T1000 (cell line): ENCODE measurements at regions not wholly inside any gene's neighbourhood (a gene's known extent, or its start where the extent isn't known, plus 50 kb on each side); places are given as distances from the start of the nearest gene placed in this dataset.
"Not testable (repeated sequence)": the region's sequence is repeated elsewhere in the genome, so short reads cannot be mapped to it uniquely, and the experiment has no call there.

Source experiments
- DNase-seq: peaks from one replicate; lab custom pipeline; 2025; ENCODE audit warnings: mixed read lengths; lab: John Stamatoyannopoulos, UW

DNA sequence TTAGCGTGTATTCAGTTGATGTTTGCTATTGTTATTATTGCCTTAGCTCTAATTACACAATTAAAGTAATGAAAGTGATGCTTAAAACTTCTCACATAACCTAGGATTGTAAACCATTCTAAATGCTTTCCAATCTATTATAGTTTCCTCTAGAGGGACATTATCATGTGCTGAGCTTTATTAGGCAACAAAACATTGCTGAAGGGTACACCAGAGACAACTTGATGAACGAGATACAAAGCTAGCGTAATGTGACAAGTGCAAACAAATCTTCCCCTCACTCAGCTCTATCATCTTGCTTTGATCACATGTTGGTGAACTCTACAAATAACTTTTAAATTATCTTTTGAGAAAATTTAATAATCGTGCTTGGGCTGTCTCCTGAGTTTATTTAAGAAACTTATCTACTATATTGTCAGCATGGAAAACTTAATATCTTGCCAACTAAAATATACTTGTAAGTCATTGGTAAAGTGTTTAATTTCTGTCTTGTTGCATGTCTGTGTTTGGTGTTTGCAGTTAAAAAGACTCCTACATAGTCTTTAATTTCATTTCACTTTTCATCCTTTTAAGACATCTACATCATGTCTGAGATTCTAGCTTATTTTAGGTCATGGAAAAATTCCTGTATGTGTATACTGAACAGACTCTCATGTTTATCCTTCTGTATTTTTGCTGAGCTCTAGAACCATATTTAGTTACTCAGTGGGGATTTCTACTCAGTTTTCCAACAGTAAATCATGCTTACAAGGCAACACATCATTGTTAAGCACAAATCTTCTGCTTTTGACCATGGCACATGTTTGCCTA, 104.2 kb upstream of the ADAMTS5 start:
- DNase-seq: no peak

DNA sequence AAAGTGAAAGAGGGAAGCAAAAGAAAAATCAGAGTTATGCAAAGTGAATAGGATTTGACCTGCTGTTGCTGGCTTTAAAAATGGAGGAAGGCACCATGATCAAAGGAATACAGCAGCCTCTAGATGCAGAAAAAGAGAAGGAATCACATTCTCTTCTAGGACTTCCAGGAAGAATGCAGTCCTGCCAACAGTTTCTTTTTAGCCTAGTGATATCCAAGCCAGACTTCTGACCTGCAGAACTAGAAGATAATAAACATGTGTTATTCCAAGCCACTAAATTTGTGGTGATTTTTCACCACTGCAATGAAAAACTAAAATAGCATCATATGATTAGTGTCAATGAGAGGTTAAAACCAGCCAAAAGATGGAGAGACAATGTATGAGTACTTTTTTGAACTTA, 101.9 kb upstream of the ADAMTS5 start:
- no peak for DNase-seq

DNA sequence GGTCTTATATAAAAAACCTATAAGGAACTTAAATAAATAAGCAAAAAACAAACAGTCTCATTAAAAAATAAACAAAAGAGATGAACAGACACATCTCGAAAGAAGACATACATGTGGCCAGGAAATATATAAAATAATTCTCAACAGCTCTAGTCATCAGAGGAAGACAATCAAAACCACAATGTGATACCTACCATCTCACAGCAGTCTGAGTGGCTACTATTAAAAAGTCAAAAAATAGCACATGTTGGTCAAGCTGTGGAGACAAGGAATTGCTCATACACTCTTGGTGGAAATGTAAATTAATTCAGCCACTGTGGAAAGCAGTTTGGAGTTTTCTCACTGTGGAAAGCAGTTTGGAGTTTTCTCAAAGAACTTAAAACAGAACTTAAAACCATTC, 100.3 kb upstream of the ADAMTS5 start:
- DNase-seq: no peak

DNA sequence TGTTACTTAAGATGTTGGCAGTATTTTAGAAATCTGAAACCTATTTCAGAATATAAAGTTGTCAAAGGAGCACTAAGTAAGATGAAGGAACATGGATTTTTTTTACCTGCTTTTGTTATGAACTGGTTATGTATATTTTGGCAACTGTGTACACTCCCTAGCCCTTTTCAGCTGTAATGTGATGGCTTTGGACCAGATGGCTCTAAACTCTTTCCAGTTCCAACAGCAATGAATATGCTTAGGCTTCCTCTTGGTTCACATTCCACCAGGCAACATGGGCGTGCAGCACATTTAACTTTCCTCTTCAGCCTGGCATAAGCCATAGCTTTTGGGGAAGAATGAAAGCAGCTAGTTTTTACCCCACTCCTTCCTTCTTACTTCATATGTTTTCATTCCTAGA, 95.6 kb upstream of the ADAMTS5 start:
- no peak for DNase-seq

DNA sequence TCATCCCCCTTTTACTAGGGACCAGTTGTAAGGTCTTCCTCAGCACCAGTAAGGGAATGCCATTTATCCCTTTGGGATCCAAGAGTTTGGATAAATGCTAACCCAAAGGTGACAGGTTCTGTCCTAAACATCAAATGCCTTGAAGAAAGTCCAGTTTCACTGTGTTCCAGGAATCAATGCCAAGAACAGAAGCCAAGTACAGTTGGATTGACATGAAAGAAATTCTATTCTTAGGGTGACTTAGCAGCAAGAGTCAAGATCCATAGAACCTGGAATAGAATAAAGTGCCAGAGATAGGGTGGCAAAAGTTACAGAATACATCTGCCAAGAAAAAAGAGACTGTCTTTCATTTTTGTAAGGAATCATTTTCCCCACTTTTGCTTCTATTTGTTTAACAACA, 94.9 kb upstream of the ADAMTS5 start:
- no peak for DNase-seq

DNA sequence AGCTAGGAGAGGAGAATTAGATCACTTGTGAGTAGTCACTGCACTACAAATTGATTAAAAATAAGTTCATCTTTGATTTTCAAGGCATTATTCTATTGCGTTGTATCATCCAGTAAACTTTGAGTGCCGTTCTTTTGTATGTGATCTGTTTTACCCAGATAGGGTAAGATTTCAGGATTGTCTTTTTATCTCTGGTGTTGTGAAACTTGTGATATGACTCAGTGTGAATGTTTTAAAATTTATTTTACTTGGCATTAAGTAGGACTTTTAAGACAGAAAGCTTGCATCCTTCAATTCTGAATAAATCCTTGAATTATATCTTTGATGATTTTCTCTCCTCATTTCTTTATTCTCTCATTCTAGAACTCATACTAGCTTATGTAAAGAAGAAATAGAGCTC, 93.3 kb upstream of the ADAMTS5 start:
- no peak for DNase-seq

DNA sequence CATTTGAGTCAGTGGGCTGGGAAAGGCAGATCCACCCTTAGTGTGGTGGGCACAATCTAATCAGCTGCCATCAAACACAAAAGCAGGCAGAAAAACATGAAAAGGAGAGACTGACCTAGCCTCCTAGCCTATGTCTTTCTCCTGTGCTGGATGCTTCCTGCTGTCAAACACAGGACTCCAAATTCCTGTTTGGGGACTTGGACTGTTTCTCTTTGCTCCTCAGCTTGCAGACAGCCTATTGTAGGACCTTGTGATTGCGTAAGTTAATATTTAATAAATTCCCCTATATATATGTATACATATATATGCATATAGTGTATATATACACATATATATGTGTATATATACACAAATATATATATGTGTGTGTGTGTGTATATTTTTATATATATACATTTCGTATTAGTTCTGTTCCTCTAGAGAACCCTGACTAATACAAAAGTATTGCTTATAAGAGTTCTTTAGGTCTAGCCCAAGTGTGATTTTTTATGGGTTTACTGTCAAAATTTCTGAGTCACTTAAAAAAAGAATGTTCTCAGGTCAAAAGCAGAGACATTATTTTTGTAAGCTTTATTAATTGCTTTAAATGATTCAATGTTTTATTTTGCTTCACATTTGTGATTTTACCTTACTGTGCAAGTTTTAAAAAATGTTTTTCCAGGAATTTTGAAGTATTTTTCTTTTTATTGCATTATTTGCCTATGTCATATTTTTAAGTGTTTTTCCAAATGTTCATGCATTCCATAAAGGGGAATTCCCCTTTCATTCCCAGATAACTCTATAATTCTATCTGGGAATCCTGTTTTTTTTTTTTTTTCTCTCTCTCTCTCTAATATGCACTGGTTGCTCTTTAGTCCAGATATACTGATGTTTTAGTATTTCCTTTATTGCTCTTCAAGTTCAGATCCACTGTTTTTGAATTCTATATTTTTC, 92.1 kb upstream of the ADAMTS5 start:
- no peak for DNase-seq

DNA sequence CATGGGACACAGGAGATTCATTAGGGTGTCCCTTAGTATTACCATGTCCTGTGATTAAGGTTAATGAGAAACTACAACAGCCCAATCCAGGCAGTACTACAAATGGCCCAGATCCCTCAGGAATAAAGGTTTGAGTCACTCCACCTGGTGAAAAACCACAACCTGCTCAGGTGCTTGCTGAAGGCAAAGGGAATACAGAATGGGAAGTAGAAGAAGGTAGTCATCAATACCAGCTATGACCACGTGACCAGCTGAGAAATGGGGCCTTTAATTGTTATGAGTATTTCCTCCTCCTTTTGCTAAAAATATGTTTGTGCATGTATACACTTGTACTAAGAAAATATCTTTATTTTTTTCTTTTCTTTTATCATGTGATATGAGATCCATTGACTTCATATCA, 91.1 kb upstream of the ADAMTS5 start:
- no peak for DNase-seq

DNA sequence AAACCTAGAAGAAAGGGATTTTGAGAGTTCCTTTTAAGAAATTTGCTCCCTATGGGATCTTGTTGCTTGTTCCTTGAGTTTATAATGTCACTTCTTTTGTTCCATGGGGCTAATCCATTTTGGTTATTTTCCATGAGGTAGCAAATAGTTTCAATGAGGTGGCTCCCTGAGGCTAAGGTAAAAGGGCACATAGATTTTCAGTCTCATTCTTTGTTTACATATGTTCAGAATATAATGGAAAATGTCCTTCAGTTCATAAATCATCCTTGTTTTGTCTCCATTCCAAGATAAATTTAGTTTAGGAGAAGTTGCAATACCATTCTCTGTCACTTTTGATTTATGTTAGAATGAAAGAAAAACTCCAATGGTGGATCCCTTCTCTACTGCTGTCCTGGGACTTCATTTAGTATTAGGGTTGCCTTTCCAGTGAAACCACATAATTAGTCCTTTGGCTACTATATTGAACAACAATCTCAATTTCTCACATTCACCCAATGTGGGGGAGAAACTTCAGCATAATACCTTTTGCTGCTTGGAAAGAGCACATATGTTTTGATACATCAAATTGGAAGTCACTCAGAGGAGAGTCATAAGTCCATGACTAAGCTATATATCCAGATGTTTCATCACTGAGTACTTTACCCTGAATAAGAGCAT, 80.9 kb upstream of the ADAMTS5 start:
- DNase-seq: no peak

DNA sequence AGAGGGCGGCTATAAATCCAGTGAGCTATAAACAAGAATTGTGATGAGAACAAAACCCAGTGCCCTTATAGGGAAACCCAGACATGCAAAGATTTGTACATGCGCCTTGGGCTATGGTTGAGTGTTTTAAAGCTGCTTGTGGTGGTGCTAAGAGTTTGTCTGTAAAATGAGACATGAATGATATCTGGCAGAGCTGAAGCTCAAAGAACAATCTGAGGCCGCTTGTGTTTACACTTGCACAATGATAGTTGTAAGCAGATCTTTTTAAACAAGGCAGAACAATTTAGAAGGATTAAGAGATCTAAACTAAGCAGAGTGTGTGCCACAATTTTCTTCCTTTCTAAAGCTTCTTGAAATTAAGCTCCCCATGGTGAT, 80.4 kb upstream of the ADAMTS5 start:
- no peak for DNase-seq

DNA sequence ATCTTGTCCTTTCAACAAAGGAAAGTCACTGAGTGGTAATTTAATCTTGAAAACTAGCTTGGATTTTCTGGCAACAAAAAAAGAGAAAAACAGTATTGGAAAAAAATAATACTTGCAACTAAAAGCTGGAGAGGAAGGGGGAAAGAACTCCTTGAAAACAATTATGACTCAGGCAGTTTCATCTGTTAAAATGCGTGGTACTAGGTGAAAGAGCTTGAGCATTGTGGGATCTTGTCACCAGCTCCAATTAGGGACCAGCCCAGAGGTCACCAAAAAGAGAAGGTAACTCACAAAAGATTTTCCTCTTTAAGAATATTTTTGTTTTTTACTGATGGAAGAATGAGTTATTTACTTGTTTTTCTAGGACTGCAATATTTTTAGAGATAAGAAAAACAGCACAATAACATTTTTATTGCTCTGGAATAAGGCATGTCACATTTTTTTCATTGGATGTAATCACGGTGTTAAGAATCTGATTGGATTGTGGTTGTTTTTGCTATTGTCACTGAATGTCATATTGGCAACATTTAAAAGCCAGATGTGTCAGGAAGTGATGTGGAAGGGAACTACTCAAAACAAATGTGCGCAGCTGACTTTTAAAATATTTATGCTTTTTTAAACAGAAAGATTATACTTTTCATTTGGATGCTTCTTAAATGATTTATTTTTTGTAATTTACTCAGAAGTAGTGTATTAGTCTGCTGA, 78.5 kb upstream of the ADAMTS5 start:
- no peak for DNase-seq

DNA sequence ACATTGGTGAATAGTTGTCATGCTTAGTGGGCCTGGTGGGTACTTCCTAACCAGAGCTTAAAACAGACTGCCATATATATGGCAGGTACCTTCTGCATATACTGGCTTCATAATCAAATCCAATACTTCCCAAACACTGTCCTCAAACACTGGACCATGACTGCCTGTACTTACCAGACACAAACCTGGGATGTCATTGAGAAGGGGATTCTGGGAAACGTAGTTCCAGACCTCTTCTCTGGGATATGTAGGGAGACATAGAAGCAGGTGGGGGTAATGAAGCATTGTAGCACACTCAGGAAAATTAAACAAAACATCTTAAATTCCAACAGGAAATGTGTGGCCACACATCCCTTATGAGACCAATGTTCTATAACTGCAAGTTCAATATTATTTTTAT, 76.5 kb upstream of the ADAMTS5 start:
- DNase-seq: no peak

DNA sequence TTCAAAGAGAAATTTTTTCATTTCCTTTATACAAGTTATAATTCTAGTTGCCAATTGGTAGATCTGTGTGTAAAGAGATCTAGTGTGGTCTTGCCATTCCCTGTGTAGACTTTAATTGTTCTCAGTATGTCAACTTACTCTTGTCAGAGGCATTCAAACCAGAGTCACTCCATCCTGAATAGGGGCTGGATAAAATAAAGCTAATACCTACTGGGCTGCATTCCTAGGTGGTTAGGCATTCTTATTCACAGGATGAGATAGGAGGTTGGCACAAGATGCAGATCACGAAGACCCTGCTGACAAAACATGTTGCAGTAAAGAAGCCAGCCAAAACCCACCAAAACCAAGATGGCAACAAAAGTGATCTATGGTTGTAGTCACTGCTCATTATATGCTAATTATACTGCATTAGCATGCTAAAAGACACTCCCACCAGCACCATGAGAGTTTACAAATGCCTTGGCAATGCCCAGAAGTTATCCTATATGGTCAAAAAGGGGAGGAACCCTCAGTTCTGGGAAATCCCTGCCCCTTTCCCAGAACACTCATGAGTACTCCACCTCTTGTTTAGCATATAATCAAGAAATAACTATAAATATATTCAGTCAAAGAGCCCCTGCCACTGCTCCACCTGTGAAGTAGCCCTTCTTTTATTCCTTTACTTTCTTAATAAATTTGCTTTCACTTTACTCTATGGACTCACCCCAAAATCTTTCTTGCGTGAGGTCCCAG, 74.0 kb upstream of the ADAMTS5 start:
- DNase-seq: no peak

DNA sequence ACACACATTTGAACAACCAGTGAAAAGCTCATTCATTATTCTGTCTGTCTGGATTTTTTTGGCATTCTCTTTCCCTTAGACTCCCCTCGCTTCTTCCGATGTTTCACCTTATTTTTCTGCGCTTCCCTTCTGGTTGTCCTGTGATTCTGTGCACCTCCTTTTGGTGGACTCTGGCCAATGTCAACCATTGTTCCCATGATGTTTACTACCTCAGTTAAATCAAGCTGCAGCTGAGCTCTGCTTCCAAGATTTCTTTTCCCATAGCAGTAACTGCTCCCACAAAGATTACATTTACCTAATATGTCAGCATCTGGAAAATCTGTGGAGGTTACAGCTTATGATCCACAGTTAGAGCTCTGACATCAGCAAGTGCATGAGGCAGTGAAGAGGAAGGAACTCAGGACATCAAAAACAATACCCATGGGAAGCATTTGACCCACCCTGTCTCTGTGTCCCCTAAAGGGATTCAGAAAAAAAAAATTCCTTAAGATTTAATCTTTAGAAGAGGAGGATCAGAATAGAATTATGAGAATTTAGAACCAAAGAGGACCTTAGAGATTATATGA, 69.9 kb upstream of the ADAMTS5 start:
- no peak for DNase-seq

DNA sequence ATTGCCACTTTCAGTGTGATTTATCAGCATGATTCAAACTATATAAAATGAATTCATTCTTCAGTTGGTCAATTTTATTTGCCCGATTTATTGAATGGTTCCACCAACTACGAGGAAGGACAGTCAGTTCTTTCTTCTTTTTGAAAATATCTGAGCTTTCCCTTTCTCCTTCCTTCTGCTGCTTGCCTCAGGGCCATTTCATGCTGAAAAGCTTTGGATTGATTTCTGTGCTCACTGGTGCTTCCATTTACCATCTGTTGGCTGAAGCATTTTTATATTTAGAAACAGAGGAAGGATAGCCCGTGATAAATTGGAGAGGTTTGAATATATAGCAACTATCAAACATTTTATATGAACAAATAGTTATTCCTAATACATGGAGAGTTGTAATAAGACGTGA, 68.9 kb upstream of the ADAMTS5 start:
- no peak for DNase-seq

DNA sequence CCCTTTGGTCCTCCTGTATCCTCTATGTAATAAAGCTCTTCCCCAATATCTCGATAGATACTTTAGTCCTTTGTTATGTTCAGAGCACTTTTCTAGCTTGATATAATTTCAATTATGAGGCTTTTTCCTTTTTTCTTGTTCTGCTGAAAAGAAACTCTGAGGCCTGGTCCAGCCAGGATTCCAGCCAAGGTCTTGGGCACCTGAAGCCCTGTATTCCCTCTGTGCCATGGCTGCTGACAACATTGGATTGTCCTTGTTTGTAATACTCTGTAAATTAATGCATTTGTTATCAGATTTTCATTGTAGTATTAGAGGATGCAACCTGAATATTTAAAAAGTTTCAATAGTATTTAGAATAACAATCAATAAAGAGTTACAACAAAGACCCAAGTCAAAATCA, 67.9 kb upstream of the ADAMTS5 start:
- no peak for DNase-seq

DNA sequence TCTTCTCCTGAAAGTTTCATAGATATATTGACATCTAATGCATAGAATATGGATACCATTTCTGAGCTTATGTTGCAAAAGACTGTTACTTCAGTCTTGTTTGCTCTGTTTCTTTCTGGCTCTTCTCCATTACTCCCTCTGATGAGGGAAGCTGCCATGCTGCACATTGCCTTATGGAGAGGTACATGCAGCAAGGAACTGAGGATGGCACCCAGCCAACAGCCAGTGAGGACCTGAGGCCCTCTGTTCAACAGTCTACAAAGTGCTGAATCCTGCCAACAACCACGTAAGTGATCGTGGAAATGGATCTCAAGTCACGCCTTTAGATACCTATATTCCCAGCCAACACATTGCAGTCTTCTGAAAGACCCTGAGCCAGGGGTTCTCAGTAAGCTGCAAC, 66.6 kb upstream of the ADAMTS5 start:
- DNase-seq: no peak

DNA sequence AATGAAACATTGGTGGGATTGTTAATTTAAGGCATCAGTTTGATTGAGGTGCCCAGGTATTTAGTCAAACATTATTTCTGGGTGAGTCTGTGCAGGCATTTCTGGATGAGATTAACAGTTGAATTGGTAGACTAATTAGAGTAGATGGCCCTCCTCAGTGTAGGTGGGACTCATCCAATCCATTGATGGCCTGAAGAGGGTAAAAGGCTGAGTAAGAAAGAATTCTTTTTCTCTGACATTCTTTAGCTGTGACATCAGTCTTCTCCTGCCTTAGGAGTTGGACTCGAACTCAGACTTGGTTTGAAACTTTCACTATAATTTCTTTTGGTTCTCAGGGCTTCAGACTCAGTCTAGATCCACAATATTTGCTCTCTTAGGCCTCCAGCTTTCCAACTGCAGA, 59.6 kb upstream of the ADAMTS5 start:
- DNase-seq: no peak

DNA sequence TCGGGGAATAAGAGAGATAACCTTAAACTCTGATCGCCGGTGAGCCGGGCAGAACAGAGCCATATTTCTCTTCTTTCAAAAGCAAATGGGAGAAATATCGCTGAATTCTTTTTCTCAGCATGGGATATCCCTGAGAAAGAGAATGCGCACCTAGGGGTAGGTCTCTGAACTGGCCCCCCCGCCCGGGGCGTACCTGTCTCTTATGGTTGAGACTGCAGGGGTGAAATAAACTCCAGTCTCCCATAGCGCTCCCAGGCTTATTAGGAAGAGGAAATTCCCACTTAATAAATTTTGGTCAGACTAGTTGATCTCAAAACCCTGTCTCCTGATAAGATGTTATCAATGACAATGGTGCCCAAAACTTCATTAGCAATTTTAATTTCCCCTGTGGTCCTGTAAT, 58.8 kb upstream of the ADAMTS5 start:
- not testable (repeated sequence) for DNase-seq

DNA sequence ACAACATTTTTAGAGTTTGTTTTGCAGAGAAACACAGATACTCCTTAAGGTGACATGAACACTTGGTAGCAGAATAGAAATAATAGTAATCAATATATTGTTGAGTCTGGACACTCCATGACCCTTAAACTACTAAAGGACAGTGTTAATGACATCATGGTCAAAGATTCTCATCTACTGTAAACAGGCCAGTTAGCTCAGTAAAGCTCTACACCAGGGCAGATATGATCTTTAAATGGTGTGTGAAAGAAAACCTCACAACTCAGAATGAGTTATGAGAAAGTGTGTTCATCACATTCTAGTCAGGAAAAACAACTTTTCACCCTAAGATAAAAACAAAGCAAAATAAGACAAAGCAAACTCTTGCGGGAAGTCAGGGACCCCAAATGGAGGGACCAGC, 58.1 kb upstream of the ADAMTS5 start:
- no peak for DNase-seq

DNA sequence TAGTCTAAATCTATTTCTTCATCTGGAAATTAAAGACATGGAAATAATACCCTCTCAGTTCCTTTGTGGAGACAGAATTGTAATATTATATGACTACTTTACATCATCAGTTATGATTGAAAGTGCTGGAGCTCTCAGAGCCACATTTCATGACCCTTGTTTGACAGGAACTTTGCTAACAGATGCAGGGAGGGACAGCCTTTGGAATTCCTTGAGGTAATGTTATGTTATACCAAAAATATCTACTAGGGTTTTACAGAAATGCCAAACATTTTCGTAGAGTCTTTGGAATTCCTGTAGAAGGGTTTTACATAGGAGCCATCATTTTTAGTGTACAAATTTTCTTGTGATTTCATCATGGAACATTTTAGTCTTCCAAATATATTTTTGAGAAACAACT, 57.4 kb upstream of the ADAMTS5 start:
- DNase-seq: no peak
